CD4-positive, alpha-beta T cell treated with Interleukin-21 for 1 hour (primary cell): ENCODE measurements at regions not wholly inside any gene's neighbourhood (a gene's known extent, or its start where the extent isn't known, plus 50 kb on each side); places are given as distances from the start of the nearest gene placed in this dataset.
A peak's percentile ranks its signal among the peaks of the same experiment; 100 is the strongest.

ENCODE experiments used
- DNase-seq: peaks from one replicate; pipeline ENCODE4 v3.0.0-alpha.2; 2020

DNA sequence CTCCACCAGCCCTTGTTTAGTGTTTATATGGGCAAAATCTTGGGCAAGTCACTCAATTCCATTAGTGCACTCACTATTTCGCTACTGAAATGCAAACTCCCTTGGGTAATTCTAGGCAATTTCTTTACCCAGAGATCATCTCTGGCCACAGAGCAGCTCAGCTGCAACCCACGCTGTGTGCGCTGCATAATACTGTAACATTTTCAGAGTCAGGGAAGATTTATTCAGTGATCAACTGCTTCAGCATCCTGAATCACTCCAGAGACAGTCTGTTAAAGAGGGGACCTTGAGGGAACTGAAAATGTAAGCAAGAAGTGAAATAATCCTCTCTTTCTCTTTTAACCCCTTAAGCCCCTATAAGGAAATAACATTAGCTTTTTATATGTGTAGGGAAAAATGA is 189.6 kb upstream of the FBXL4 start:
- no peak for DNase-seq

DNA sequence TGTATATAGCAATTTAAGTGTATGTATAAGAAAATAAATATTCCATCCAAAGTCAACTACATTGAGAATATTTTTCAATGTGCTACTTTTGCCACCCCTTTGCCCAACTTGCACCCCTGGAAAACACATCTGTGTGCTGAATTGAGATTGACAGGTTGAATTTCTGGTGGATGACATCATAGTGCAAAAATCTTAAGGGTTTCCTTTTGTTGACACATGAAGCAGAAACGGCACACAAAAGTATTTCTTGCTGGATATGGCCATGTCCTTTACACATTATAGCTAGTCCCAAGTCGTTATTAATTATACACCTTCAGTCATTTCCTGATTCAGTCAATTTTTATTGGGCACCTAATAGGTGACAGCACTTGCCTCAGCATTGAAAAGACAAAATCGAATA is 188.7 kb upstream of the FBXL4 start:
- DNase-seq: no peak

DNA sequence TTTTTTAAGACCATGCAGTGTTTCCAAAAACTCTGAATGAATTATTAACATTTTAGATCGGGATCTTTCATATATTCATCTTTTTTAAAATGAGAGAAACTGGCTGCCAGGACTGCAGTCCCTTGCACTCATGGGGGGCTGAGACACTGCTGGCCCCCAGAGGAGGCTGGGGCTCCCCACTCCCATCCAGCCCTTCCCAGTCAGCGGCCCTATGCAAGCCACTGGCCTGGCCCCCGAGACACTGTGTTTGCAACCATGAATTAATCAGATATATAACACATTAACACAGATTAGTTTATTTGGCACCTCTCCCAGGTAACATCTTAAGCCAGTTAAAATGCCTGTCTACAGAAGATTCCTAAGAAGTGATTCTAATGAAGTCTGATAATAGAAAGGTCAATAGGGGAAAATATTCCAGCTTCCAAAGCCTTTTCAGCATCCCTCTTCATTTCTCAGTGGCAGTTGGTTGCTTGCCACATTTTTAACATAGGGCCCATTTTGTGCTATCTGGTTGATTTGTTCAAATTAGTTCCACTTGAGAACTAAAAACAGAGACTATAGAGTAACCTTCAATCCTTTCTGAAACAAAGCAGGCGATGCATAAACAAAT is 184.4 kb upstream of the FBXL4 start:
- DNase-seq: no peak

DNA sequence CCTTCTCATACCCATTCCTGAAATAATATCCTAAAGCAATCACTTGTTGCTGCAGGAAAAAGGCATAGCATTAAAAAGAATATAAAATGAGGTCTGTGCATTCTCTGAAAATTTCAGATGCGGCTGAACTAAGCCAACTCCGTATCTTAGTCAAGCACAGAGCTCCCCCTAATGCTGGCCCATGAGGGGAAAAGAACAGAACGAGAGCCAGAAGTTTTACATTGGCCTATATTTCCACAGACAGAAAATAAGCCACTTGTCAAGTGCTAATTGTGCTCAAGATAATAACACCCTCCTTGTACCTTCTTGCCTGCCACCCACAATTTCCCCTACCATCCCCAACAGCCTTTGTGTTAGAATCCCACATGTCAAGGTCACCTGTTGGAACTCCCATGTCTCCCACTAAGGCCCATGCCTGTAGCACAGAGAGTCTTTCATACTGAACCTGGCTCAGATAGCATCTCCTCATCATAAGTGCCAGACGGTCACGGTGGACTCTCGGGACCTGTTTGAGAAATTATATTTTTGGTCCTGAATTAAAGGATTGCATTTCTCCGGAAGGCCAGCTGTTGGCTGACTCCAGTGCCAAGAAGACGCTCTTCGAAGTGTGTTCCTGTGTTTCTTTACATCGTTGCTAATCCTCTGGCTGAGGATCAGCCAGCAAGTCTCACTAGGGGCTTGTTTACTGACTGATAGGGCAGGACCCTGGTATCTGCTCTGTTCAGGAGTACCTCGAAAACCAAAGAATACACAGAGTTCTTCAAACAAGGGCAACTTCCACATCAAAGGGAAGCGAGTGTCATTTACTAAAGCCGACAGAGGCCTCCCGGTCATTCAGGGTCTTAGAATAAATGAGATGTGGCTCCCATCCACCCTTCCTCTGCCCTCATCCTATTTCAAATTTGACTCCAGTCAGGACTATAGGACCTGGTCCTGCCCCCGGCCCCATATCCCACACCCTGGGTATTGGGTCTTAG is 183.4 kb upstream of the FBXL4 start:
- DNase-seq: no peak

DNA sequence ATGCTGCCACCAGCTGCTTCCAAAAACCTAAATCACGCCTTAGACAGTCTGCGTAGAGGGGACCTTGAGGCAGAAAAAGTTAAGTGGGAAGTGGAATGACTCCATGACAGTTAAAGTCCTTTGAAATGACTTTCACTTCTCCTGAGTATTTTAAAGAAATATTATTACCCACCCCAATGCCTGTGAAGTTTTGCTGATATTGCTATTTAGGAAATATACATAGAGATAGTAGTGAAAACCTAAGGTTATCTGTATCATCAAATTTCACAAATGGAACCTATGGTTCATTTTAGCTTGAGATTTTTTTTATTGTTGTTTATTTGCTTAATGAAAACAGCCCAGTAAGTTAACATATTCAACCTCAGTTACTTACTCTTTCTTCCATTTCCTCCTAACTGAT is 182.1 kb upstream of the FBXL4 start:
- DNase-seq: no peak

DNA sequence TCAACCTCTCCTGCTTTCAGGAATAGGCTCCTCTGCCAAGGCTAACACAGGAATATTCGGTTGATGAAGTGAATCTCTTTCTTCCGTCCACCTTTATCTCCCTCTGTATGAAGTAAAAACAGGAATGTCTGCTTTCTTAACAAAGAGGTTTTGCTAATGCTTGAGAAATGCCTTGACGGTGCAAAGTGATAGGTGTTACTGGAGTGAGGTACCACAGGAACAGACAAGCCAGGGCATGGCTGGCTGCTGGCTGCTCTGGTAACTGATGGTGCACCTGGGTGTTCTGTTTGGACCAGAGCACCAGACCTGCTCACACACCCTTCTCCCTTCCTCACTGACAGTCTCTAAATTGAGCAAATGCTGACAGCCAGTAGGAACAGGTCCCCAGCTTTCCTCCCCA is 174.0 kb upstream of the FBXL4 start:
- DNase-seq: no peak

DNA sequence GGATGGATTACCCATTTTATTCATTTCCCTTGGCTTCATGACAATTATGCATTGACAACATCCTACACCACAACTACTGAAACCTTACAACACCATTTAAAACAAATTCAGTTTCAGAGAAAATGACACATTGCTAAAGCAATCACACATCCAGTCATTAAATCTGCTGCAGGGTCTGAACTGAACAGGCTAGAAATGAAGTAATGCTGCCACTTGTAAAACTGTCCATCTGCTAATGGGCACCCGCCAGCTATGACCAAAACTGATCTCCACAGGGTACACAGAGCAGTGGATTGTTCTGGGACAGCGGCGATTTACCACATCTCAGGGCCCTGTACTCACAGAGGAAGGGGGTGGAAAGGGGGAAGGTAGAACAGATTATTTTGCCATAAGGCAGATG is 172.9 kb upstream of the FBXL4 start:
- DNase-seq: no peak

DNA sequence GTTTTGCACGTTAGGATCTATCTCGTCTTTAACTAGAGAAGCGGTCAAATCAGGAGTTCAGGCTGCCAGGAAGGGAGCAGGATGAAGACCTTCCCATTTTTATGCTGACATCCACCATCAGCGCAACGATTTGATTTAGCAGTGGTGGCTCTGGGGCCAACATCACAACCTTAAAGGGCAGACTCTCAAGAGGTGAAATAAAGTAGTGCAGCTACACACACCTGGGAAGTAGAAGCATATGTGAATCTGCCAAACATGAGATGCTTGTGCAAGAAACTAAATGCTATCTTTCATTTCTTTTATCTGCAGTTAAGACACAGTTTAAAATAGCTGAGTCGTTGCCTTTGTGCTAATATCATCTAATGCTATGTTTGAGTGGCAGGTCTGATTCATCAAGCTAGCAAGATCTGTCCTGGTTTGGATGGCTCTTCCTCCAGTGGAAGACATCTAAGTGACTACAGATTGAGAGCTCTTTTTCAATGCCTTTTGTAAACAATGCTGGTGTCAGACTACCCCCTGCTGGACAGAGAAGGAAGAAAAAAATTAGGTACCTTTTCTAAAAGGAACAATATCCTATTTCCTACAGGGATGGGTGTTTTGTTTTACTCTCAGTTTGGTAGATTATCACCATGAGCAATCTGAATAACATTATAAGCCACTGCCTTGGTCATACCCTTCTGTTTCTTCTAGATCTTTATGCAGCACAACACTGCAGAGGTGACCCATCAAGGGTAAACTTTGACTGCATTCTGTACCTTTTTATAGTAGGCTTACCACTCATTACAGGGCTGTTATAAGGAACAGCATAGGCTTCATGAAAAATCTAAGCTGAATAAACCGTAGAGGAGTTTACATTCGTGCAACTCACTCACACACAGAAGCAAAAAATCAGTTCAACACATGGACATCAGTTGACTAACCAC is 171.6 kb upstream of the FBXL4 start:
- peak; percentile 39 for DNase-seq

DNA sequence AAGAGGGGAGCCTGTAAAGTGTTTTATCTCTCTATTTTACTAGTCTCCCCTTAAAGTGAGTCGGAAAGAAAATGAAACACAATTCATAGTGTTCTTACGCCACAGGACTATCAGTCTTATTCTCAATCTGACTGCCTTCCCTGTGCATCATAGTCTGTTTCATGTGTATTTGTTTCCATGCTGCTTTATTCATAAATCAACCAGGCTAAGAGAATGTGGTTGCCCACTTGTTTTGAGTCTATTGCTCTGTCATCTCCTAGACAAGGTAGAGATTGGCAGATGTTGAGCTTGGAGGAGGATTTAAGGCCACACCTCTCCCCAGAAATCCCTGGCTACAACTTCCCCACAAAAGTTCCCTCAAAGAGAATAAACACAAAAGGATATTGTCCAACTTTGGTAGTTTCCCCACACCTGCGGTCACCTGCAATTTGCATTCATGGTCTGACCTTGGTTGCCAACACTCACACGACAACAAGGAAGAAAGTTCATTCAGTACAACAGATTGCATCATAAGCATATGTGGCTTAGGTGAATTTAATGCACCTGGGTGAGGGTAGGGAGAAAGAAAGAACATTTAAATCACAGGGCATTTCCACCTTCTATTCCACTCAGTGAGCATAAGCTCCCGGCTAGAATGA is 167.1 kb upstream of the FBXL4 start:
- DNase-seq: no peak

DNA sequence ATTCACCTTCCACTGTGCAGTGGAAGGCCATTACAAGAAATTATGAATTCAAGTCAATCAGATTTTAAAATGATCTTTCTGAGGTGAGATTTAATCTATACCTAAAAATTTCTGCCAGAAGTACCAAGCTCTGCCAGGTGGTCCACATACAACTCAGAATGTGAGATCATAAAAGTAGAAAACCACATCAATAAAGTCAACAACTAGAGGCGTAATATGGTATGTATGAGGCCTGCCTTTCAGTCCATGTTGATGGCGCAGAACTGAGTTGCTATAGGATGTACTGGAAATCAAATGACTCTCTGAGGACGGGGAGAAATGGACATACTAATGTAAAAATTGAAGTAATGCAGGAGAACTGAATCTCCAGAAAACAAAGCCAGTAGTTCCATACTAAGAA is 163.8 kb upstream of the FBXL4 start:
- no peak for DNase-seq

DNA sequence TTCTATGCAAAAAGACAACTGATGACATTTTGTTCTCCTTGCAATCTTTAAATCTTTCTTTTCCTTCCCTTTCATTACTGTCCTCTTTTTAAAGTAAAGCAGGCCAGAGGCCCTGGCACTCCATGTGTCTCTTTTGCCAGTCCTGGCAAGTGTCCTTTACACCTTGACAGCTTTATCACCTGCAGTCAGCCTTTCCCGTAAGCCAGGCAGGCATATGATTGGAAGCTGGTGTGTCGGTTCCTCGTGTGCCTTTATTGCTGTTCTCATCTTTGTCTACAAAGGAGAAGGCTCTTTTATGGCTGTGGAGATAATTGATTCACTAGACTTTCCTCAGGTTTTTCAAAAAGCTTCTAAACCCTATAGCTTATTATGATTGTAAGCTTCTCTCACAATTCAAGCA is 162.3 kb upstream of the FBXL4 start:
- no peak for DNase-seq

DNA sequence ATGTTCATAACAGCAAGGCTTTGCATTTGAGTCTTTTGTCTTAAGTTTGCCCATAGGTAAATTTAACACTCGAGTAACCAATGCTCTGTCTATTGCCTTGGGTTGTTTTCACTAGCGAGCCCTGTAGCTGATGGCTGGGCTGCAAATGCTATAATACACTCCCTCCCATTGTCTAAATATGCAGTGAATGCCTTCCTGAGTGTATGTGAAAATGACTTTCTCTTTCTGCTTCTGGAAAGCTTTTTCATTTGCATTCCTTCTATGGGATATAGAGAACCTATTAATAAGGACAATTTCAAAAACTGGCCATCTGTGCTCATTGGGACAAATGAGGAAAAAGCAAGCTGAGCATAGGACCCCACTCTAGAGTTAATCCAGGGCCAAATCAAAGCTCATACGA is 156.5 kb upstream of the FBXL4 start:
- no peak for DNase-seq

DNA sequence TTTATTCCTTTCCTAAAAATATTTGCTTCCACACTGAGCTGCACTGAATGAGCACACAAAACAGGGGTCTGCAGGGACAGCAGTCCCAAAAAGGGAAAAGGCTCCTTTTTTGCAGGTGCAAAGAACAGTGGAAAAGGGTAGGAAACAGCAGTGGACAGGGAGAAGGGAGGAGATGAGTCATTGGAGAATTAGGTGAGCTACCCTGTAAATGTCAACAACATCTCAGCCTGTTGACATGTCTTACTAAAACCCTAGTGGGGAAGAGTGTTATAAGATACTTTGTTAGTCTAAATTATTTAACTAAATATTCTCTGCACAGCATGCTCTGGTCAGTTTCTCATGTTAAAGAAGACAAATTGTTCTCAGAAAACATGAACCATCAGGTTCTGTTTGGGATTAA is 151.5 kb upstream of the FBXL4 start:
- DNase-seq: no peak

DNA sequence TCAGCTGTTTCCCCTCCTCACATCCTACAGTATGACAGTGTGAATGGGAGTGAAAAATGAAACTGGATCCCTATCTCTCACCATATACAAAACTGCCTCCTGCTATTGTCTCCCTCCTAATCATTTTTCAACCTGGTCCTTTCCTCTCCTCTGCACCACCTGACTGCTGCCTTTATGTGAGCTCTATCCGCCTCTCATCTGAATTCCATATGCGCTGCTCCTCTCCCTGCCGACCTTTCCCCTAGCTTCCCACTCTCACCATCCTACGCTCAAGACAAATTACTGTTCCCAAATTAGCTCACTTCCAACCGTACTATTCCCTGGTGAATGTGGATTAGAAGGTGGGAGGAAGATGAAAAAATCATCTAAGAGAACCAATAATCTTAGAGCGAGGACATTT is 148.4 kb upstream of the FBXL4 start:
- DNase-seq: no peak

DNA sequence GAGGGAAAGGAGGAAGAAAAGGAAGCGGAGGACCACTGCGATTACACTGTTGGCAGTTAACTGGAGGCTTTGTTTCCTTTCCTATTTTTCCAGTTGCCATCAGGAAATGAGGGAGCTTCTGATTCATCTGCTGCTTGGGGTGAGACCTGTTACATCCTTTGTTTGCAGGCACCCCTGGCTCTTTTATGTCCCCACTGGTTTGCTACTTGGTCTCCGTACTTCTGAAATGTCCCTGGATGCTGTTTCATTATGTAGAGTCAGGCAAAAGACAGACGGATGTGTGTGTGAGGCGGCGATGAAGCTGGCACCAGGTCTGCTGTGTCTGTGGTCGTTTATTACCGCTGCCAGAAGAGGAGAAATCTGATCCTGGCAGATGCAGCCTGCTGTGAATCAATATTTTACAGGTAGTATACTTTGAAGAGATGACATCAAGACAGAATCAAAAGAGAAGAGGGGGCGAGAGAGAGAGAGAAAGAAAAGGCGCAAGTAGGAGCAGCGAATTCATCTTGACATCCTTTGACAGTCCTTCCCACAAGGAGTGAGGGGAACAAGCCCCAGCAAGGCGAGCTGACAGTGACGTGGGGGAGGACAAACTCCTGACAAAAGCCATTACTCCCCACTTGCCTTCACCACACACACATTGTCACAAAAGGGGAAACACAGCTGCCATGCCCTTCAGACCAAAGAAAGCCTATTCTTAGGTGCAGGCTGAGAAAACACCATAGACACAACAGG is 145.9 kb upstream of the FBXL4 start:
- DNase-seq: no peak

DNA sequence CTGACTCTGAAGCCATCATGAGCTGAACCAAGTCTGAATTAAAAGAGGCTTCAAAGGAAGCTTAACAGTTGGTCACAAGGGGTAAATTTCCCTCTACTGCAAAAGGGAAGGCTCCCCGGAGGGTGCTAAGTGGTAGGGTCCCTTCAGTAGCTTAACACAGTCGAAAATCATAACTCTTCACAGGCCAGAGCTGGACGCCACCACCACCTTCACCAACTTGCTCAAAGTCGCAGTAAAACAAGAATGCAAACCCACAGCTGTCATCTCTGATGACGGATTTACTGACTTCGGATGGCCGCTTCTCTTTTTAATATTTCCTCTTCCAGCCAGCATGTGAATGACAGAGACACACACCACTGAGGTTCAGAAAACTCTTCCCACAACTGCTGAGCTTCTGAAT is 144.7 kb upstream of the FBXL4 start:
- DNase-seq: no peak

DNA sequence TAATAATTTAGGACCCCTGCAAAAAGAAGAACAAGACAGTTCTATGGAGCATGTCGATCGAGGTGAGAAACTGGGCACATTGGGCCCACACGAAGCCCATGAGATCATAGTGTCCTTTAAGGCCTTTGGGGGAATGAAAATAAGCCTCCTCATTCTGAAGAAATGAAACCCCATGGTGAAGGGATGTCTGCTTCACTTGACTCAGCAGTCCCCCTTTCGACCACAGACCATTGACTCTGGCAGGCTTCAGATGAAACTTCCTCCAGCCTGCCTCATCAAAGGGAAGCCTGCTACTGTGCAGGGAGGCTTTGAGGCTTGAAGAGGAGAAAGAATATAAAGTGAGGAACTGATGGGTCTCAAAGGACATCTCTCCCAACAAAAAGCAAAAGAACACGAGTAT is 144.2 kb upstream of the FBXL4 start:
- no peak for DNase-seq

DNA sequence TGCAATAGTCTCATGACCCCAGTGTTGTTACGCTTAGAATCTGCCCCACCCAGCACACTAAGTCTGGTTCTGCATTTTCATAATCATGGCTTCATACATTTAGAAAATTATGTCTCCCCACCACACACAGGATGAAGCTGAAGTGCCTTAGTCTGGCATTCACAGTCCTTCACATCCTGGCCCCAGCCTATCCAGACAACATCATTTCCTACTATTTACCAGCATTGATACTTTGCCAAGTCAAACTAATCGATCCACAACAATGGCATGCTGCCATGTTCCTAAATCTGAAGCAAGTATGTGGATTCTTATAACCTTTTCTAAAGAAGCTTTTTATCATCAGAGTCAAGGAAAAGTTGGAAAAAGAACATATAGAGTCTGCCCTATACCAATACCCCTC is 132.4 kb upstream of the FBXL4 start:
- DNase-seq: no peak

DNA sequence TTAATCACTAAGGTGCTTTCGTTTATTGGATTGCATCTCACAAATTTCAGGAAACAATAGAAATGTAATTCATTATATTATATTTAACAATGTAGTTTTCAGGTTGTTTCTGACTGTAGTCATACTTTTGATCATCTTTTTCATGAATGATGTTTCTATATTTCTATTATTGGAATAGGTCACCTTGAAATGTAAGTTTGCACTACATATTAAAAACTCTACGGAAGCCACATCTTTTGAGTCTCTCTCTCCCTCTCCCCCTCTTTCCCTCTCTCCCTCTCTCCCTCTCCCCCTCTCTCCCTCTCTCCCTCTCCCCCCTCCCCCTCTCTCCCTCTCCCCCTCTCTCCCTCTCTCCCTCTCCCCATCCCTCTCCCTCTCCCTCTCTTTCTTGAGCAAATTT is 131.3 kb upstream of the FBXL4 start:
- DNase-seq: no peak

DNA sequence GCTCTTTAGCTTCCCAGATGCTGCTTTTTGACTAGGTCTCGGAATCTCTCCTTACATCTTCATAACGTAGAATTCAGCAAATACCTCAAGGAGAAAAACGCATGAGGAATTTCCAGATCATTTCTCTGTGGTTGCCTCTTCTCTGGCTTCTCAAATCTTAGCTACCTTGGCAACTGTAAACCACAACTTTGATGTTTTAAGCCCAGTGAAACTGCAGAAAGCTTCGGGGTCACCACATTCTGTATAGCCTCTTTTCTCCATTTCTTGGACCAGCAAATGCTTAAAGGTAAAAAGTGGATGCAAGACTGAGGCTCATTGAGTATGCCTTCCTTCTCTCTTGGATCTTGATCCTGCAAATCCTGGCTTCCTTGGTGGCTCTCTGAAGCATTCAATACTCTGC is 125.5 kb upstream of the FBXL4 start:
- DNase-seq: no peak

DNA sequence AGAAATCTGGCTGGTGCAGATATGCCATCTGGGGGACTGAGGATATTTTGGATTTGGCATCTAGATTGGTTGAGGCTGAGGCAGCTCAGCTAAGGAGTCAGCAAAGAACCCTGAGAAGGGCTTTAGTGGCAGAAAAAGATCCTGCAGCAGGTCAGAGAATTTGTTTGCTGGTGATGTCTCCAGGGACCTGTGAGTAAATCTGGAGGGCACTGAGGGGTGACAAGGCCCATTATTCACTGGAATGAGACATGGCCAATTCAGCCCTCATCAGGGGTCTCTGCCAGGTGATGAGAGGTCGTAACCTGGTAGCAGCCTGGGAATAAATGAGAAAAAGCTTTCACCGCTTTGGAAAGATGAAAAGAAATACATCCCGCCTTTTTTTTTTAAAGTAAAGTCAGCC is 118.3 kb upstream of the FBXL4 start:
- DNase-seq: no peak

DNA sequence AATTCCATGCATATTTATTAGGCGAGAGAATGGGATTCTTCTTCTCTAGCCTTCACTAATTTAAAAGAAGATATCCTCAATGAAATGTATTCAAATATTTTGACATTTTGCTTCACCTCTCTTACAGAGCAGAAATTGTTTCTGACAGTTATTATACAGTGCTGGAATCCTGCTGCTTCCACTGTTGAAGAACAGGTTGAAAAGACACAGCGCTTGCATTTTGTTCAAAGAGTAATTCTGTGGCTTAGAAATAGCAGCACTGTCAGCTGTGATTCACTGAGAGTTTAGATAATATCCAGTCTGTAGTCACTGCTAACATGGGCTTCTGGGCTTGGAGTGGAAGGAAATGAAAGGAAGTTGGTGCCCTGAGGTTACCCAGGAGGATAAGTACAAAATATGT is 117.1 kb upstream of the FBXL4 start:
- DNase-seq: no peak
